GM21619 (cell line): ENCODE measurements at regions not wholly inside any gene's neighbourhood (a gene's known extent, or its start where the extent isn't known, plus 50 kb on each side); places are given as distances from the start of the nearest gene placed in this dataset.

ENCODE experiments used
- ATAC-seq: cut with Tn5 transposase; IDR thresholded peaks from one replicate; pipeline ENCODE4 v1.9.1; 2021; ENCODE audit not compliant: unreplicated experiment

DNA sequence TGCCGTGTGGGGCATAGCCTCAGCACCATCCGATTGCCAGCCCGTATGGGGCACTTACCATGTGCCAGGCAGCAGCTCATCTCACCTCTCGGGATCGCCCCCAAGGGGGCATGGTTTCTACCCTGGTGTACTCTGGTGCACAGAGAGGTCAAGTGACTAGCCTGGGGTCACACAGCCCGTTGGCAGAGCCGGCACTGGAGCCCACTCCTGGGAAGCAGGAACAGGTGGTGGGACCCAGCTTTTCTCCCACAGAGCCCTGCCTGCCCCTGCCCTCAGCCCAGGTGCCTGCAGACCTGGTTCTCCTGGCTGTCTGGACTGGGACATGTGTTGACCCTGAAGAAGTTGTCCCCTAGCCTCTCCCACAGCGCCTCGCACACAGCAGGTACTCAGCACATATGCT is 141.8 kb upstream of the CIBAR2 start:
- no peak for ATAC-seq

DNA sequence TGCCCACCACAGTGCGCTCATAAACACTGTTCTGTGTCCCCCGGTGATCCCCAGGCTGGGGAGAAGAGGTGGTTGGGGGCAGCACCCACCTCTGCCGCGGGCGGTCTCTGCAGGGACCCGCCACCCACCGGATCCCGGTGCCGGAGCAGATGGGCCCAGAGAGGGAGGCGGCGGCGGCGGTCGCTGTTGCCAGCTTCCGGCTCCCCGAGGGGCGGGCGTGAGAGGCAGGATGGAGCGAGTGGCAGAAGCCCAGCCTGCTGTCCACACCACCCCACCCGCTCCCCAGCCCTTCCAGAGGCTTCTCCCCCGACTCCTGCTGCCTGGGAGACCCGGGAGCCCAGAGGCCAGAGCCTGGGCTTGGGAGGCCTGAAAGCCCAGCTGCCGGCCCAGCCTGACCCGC is 142.6 kb upstream of the CIBAR2 start:
- ATAC-seq, result no peak

DNA sequence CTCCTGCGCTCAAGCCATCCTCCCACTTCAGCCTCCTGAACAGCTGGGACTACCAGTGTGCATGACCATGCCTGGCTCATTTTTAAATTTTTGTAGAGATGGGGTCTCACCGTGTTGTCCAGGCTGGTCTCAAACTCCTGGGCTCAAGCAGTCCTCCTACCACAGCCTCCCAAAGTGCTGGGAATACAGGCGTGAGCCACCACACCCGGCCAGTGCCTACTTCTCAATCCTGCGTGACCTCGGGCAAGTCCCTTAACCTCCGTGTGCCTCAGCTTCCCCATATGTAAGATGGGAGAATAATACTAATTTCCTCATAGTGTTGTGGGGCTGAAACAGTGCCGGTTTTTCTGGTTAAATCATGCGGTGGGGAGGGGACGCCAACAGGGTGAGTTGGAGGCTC is 143.5 kb upstream of the CIBAR2 start:
- ATAC-seq, result no peak

DNA sequence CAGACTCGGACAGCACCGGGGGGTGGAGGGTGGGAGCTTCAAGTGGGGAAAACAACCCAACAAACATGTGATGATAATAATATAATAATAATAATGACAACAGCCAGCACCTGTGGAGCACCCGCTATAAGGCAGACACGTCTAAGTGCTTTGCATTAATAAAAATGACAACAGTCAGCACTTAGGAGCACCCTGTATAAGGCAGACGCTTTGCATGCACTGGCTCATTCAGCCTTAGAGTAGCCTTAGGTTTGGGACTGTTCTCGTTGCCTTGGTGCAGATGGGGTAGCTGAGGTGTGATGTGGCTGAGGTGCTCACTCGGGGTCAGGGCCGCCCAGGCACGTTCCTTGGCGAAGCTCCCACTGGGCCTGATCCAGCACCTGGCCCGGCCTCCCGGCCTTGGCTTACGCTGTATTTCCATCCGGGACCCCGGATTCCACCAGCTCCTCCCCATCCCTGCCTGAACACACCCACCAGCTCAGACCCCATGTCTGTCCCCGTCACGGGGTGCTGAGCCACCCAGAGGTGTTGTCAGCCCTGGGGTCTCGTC is 144.0 kb upstream of the CIBAR2 start:
- ATAC-seq, result no peak

DNA sequence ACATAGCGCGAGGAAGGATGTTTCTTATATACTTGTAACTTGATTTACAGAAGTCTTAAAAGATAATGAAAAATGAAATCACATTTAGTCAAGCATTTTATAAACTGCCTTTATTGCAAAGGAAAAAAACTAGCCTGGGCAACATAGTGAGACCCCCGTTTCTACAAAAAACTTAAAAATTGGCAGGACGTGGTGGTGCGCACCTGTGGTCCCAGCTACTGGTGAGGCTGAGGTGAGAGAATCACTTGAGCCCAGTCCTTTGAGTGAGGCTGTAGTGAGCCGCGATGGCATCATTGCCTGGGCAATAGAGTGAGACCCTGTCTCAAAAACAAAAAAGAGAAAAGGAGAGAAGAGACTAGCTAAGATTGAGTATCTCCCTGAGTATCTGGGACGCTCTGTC is 145.2 kb upstream of the CIBAR2 start:
- no peak for ATAC-seq

DNA sequence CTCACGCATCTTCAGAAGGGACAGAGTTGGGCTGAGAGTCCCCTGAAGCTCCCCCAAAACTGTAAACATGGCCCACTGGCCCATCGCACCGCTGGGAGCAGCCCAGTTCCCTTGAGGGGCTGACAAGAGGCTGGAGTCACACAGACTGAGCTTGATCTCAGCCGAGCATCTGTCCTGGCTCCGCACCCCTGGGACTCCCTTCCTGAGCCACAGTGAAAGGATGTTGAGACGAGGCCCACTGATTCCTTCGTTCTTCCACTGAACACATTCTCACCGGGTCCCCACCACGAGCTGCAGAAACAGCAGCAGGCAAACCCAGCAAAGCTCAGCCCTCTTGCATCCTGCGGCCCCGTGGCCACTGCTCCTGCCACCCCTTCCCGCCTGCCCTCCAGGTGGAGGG is 145.9 kb upstream of the CIBAR2 start:
- ATAC-seq, result no peak

DNA sequence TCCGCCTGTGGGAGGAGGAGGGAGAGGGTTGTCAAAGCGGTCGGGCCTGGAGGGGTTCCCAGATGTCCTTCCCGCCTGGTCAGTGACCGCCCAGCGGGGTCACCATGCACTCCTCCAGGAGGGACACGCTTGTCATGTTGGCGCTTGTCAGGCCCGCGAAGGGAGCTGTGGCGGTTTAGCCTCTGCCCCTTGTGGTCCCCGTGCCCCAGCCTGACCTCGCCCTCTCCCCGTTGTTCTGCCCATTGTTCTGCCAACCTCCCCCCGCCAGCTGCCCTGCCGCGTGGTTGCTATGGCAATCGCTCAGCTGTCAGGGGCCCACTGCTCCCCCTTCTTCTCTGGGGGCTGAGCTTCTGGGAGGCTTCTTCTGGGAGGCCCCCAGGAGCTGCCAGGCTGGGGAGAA is 146.4 kb upstream of the CIBAR2 start:
- ATAC-seq, result no peak

DNA sequence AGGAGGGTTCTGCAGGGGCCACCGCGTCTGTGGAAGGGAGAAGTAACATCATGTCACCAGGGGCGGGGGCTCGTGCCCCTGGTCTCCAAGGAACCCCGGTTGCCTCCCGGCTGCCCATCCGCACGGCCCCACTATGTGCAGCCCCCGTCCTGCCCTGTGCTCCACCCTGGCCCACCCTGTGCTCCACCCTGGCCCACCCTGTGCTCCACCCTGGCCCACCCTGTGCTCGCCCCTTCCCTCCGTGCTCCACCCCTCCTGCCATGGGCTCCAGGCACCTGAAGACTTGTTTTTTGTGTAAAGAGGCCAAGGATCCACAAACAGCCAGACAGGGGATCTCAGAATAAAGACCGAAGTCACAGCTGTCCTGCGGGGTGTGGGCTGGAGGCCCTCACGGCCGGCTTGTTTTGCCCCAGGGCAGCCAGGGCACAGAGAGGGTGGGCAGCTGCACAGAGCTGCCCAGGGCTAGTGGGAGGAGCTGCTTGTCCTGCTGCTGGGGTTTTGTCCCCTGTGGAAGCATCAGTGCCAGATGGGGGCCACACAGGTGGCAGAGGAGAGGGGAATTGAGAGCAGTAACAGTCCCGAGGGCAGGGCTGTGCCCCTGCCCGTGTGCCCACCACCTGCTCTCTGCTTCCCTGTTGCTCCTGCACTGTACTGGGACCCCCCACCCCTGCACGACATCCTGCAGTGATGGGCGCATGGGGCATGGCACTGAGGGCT is 147.0 kb upstream of the CIBAR2 start:
- ATAC-seq, result no peak

DNA sequence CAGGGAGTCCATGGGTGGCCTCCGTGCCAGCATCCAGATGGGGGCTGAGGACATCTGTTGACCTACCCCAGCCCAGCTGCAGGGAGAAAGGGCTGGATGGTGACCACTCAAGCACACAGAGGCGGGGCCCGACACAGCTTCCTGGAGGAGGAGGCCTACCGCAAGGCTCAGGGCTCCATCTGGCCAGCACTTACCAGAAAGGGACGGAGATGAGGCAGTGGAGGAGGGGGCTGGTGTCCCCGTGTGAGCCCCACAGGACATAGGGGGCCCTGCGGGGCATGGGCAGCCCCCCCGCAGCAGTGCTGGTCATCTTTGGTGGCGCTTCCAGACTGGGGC is 147.5 kb upstream of the CIBAR2 start:
- no peak for ATAC-seq

DNA sequence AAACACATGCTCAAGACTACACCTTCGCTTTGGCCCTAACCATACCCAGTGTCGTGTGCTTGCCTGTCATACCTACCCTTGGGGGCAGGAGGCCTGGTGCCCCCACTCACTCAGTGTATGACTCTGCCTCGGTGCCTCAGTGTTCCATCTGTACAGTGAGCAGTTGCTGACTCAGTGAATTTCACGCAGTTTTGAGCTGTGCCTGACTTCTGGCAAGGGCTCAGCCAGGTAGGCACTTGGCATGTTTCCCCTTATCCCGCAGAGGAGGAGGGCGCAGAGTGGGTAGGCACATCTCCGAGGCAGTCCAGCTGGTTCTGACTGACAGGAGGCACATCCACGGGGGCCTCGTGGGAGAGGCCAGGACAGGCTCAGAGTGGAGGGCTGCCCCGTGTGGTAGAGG is 148.9 kb upstream of the CIBAR2 start:
- no peak for ATAC-seq

DNA sequence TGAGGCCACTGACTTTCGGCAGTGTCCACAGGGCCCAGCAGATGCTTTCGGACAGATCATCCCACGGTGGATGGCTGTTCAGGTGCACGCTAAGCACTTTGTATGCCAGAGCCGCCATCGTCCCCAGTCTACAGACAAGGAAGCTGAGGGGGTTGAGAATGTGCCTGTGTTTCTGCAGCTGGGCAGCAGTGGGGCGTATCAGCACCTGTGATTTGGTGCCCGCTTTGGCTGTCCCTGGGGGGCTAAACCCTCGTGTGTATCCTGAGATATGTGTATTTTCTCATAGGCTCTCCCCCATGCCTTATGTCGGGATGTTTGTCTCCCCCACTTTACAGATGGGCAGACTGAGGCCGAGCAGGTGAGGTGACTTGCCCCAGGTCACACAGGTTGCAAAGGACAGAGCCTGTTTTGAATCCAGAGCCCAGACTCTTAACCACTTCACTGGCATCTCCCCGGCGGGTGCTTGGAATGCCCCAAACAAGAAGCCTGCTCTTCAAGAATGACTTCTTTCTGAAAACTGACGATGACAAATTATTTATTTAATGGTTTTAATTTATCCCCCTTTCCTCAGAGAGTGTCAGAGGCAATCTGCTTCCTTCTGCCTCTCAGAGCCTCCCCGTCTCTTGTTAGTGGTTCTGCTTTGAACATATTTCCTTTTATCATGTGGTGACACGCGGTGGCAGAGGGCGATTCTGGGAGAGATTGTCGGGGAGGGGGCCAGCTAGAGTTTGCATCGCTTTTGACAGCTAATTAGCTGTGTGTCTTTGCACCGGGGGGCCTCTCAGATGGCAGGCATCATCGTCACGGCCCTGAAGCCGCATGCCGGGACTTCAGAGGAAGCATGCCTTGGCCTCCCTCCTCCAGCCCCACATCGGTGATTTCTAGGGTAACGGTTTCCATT is 149.6 kb upstream of the CIBAR2 start:
- no peak for ATAC-seq

DNA sequence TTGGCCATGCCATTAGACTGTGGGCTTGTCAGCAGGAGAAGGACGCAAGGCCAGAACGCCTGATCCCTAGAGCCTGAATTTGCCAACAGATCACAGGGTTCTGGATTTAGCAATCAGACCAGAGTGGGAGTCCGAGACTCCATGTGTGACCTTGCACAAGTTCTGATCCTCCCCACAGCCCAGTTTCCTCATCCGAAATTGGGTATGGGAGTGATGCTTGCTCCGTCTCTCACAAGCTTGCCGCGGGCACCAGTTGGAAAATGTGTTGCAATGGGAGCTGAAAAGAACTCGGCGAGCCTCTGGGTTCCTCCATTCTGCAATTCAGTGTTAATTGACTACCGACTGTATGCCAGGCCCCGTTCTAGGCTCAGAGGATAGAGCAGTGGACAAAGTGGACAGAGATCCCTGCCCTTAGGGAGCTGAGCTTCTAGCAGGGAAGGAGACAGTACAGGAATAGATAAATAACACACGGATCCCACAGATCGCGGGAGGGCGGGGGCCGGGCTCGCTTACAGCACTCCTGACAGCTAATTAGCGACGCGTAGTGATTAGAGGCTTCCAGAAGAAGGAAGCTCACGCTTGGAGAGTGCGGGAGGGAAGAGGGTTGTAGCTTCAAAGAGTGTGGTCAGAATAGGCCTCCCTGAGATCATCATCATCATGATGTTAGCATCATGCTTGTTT is 150.4 kb upstream of the CIBAR2 start:
- no peak for ATAC-seq

DNA sequence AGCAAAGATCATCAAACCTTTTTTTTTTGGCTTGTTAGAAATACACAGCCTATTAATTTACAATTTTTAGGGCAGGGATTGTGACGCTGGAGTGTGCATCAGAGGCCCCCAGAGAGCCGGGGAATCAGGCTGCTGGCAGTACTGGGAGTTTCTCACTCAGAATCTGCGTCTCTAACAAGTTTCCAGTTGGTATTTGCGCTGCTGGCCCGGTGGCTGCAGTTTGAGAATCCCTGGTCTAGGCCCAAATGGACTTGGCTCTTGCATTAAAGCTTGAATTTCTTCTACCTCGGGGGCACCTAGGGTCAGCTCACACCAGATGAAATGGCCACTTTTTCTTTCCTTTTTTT is 150.9 kb upstream of the CIBAR2 start:
- no peak for ATAC-seq

DNA sequence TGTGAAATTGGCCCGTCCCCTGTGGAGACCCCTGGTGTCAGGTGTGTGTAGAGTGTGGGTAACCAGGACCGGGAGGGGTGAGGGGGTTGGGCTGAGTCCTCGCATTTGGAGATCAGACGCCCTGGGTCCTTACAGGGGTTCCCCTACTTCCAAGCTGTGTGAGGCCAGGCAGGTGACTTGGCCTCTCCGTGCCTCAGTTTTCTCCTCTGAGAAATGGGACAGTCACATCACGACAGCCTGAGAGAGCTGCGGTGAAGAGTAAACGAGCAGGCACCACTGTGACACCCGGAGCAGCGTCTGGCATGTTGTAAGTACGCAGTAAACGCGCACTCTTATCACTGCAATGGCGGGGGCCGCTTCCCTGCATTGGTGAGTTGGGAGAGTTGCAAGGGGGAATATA is 152.5 kb upstream of the CIBAR2 start:
- no peak for ATAC-seq

DNA sequence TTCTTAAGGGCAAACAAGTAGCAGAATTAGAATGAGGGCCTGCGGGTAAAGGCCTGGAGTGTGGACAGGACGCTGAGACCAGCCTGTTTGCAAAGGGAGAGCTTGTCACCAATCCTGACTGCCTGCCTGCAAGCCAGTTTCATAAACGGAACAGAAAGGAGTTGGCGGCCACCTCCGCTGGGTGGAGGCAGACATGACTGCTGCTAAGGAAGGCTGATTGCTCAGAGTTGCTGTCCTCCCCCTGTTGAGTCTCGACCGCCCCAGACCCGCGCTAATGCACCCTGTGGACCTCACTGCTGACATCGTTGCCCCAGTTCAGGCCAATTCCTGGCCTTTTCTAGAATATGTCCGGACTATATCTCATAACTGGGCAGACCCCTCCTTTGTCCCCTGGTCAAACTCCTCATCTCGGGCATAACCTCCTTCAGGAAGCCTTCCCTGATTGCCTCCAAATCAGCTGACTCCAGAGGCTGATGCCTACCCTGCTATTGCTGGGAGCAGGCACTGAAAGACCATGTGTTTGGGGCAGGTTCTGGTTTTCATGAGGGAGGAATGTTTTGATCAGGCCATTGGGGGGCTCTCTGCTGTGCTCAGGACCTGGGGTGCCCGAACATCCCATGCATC is 153.0 kb upstream of the CIBAR2 start:
- no peak for ATAC-seq

DNA sequence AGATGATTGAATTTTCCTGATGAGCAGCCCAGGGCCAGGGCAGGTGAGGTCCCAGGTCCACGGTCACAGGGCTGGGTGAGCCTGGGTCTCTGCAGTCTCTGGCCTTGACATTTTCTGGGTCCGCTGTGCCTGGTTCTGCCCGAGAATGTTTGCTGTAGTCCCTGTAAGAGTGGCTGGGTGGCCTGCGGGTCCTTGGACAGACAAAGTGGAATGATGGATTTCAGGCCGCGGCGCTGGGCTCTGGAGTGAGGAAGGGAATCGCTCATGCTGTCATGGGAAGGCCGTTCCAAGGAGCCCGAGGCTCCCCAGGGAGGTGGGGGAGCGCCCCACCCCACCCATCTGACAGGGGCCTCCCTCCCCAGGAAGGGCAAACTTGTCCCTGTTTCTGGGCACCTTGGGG is 153.5 kb upstream of the CIBAR2 start:
- no peak for ATAC-seq

DNA sequence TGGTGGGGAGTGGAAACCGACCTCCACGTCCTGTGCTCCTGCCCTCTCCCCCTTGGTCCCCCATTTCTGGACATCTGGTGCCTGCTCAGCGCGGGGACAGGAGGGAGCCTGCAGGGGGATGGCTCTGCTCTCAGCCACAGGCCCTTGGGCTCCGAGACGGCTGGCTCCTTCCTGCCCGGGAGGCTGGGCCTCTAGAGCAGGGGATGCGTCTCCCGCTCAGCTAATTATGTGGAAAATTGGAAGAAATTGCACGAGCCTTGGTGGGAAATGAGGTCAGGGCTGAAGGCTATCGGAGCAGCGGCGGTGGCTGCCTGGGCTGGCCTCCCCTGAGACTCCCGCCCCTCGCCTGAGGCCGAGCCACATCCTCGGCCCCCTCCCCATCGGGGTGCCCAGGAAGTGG is 154.6 kb upstream of the CIBAR2 start:
- no peak for ATAC-seq

DNA sequence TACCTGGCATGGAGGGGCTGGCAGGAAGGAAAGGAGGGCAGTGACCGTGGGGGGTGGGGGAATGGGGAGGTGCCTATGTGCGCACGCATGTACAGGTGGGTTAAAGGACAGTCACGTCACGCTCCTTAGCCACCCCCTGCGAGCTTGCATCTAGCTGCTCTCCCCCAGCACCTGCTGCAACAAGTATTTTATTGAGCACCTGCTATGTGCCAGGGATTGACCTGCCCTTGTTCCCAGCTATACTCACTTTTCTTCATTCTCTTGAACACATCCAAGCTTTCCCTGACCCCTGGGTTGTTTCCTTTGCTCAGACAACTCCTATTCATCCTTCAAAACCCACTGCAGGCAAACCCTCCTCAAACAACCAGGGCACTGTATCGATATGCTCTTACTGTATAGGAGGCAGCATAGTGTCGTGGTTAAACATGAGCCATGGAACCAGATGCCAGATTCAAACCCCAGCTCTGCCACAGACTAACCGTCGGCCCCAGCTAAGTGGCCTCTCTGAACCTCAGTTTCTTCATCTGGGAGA is 155.2 kb upstream of the CIBAR2 start:
- no peak for ATAC-seq

DNA sequence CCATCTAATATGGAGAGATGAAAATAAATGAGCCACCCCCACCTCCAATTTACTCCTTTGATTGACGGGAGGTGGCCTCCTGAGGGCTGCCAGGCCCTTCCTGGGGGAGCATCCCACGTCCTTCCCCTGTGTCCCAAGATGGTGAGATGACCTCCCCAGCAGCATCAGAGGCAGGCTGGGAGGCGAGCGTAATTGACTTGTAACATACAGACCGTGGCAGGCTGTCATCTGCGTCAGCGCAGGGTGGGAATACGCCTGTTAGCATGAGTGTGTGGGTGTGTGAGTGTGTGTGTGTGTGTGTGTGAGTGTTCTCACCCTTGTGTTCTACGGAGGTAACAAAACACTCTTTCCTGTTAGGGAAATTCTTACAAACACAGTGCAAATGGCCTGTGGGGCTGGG is 156.9 kb upstream of the CIBAR2 start:
- ATAC-seq, result no peak

DNA sequence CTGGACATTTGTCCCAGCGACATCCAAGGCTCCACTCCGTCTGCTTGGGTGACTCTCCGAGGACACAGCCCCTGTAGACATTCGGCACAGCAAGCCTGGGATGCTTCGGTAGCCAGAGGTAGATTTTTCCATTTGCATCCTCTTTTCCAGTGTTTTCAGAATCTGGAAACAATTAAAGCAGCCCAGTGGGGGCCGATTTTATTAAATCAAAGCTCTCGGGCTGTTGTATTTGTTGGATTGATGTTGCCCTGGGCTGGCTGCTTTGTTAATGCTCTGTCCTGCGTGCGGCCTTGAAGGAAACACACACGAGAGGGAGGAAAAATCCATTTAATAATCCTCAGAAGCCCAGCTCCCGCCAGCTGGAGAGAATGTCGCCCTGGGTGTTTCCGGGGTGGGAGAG is 158.1 kb upstream of the CIBAR2 start:
- ATAC-seq, result no peak

DNA sequence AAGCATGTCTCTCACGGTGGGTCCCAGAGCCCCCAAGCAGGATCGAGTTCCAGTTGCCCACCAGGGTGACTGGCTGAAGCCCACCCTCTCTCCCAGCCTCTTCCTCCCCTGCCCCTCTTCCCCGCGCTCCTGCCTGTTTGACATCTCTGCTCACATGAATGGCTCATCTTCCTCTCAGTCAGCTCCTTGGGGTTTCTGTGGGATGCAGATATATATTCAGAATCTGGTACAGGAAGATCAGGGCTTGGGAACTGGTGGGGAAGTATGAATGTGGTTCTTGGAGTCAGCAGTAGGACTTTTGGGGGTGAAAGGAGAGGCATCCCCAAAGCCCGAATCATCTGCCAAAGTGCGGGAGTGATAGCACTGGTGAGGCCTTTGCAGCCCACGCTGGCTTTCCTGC is 158.9 kb upstream of the CIBAR2 start:
- ATAC-seq, result no peak
